HL-60 (cell line): ENCODE measurements at regions not wholly inside any gene's neighbourhood (a gene's known extent, or its start where the extent isn't known, plus 50 kb on each side); places are given as distances from the start of the nearest gene placed in this dataset.

ENCODE experiments used
- CTCF ChIP-seq: IDR thresholded peaks from one replicate; pipeline ENCODE4 v1.5.1; 2011; ENCODE audit warnings: low read length, control low read depth, inconsistent platforms; ENCODE audit not compliant: insufficient read depth
- GABPA ChIP-seq: IDR thresholded peaks from 2 replicates; pipeline ENCODE4 v1.6.1; 2012; ENCODE audit warnings: low read depth
- POLR2AphosphoS5 ChIP-seq: IDR thresholded peaks from 2 replicates; pipeline ENCODE4 v1.6.1; 2012; ENCODE audit warnings: low read depth
- REST ChIP-seq: IDR thresholded peaks from 2 replicates; pipeline ENCODE4 v1.6.1; 2012; ENCODE audit warnings: low read depth; ENCODE audit not compliant: insufficient replicate concordance

- TF ChIP-seq CTCF = no peak
- no peak for TF ChIP-seq POLR2AphosphoS5
- TF ChIP-seq REST = no peak
- TF ChIP-seq GABPA = no peak
Observed at GRCh38 chr1:181318858-181319235, 164.5 kb upstream of the CACNA1E start.
